ENCODE measurements at regions not wholly inside any gene's neighbourhood (a gene's known extent, or its start where the extent isn't known, plus 50 kb on each side); places are given as distances from the start of the nearest gene placed in this dataset.

DNA sequence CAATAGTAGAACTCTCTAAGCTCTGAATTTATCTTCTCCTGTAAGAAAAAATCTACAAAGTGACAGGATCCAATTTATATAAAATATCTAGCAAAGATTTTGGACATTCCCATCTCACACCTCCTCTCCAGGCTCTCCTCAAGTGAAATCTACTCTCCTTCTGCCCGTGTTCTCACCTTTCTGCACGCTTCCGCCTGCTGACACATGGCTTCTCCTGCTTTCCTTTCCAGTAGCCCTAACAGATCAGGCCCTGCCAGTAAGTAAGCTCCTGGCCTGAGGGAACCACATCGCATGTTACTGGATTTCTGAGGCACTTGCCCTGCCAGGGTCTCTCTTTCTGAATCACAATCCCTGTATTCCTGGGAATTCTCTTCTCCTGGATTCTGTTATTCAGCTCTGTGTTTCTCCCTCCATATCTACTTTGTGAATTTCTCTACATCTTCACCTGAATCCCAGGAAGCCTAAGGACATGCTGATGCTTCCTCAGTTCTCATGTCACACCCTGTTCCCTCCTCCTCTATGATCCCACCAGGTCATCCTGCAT, 53.3 kb upstream of the TOP3B start:
- no peak for DNase-seq

DNA sequence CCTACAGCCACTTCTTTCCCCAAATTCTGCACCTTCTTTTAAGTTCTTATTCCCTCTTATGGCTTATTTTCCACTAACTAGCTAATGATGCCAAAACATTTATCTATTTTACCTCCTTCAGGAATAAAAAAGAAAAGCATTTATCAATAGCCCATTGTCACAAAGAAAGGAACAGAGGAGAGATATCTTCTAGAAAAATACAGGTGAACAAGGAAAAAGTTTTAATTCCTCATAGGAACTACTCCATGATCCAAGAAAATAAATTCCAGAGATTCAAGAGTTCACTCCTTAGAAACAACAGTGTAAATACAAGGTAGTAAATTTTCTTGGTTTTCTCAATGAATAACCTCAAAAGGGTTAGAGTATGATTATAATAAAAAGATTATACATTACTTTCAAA, 52.6 kb upstream of the TOP3B start:
- no peak for DNase-seq

DNA sequence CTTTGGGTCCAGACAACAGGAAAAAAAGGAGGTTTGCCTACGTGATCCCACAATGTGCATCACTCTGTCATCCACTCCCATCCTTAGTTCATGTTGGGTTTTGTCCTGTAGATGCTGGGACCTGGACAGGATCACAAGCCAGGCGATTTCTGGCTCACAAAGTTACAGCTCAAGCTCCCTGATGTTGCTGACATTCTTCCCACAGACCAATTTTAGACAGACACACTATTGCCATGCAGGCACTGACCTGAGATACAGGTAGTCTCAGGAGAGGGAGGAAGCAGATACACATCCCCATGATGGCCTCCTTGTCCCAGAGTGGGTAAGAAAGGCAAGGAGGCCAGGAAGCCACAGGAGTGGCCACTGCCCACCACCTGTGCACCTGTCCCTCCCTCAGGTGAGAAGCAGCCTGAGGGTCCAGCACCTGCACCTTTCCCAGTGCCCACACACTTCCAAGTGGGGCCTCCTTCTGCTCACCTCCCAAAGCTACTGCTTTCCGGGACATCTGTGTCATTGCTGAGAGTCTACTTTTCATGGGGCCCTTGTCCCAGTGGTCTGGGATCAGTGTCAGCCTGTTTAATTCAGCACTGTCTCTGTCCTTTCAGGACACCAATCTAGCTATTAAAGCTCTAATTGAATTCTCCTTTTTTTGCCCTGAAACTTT, 52.0 kb upstream of the TOP3B start:
- no peak for DNase-seq

DNA sequence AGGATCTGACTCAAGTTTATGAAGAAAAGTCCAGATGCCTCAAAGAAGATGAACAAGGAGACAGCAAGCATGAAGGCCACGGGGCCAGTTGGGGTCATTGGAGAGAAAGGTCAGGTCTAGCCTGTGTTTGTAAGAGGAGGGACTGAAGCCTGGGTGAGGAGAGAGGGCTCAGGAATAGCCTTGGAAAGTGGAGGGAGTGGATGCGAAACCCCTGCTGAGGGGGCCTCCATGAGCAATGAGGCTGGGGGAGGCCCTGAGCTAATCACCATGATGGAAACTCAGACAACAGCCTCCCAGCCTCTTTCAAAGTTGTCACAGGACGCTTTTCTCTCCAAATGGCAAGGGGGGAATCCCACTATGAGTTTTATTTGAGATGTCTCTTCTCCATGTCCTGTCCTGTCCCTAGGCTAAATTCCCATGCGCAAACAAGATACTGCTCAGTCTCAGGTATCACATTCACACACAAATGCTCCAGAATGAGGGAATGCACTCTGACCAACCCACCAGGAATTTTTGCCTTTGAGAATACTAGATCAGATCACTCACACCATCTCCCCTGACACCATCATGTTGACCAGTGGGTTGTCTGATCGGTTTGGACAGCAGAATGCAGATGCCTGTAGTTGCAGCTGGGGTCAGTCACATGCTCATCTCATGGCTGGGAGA, 51.3 kb upstream of the TOP3B start:
- DNase-seq: no peak

DNA sequence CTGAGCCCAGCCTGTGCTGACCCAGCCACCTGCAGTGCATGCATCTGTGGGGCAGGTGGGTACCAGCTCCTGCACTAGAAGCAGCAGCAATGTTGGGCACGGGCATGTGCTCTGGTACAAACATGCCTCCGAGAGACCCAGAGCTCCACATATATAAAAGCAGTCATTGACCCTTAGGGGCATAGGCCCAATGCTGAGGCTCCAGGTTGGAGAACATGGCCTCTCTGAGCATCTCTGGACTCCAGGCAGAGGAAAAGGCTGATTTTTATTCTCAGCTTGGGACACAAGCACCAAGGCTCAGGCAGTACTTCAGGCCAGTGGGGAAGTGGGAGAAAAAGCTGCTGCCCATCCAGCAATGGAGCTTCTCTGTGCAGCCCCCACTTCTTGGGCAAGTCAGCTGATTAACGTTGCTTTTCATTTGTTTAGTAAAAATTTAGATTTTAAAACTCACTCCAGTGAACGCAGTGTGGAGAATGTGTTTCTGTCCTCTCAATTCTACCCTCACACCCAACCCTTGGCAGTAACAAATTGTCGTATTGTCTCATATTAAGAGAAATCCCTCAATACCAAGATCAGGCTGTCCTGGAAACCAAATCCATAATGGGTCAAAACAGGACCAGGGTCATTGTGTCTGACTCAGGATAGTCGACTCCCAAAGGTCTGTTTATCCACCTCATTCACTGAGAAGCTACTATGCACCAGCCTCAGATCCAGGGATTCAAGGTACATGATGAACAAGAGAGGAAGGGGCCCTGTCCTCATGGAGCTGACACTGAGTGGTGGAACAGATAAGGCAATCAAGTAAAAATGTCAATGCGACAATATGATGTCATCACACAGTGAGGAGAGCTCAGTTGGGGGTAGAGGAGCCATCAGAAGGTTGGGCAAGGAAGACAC, 50.6 kb upstream of the TOP3B start:
- no peak for DNase-seq

DNA sequence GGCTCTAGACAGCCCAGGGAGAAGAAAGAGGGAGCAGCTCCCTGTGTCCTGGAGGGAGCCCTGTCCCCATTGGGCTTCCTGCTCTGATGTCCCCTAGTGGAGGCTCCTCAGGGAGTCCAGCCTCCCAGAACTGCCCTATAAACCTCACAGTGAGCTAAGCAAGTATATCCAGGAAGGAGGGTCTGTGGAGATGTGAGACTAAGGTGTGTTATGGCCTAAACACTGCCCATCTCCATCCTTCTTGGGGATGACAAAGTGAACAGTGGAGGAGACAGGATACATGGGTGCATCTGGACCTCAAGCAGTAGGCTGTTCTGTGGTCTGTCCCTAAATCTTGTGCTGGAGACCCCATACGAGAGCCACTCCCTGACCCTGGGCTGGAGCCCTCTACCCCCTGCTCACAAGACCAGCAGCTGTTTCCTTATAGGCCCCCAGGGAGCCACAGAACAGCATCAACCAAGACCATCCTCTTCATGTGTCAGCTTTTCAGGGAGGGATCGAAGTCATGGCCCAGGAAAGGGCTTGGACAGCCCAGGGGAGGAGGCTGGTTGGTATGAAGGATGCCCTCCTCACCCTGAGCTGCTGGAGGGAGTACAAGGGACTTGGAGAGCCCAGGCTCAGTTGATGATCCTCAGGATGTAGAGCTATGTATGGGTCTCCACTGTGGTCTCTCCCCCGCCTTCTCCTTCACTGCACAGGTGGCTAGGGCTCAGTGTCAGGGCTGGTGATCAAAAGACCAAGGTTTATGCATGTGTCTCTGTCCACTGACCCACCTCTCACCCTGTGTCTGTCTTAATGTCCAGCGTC, 49.7 kb upstream of the TOP3B start:
- DNase-seq: no peak

Data from SW 1271 (cell line).